GM12878 (cell line): ENCODE measurements at regions not wholly inside any gene's neighbourhood (a gene's known extent, or its start where the extent isn't known, plus 50 kb on each side); places are given as distances from the start of the nearest gene placed in this dataset.

Source experiments
- ATAC-seq: fragments of 200-7000 bp; cut with Tn5 transposase; 3 replicates; pipeline ENCODE4 v1.9.1; 2020; ENCODE audit warnings: mild to moderate bottlenecking, moderate library complexity
- BruUV-seq: library from RNA; stranded (reverse); fragments of 400-500 nt; replicated peaks from 2 replicates; lab custom pipeline; 2021; lab: Mats Ljungman, UMichigan
- CTCF ChIA-PET: fragments of 300-600 bp; sonication (Branson Sonifier 250); formaldehyde crosslinking; extraction: SDS; loops from one replicate; lab custom pipeline; 2021; ENCODE audit warnings: inconsistent platforms; lab: Yijun Ruan, JAX
- POLR2A ChIA-PET: fragments of 350-600 bp; formaldehyde crosslinking; extraction: SDS; loops from one replicate; lab custom pipeline; 2021; ENCODE audit warnings: inconsistent platforms; lab: Charles Lee
- RAD21 ChIA-PET: fragments of 300-600 bp; sonication (Branson Sonifier 250); formaldehyde crosslinking; loops from one replicate; lab custom pipeline; 2023; ENCODE audit warnings: antibody characterized with exemption; ENCODE audit not compliant: unreplicated experiment; lab: Charles Lee
- SMC1A ChIA-PET: fragments of 300-600 bp; sonication (Branson Sonifier 250); formaldehyde crosslinking; loops from one replicate; lab custom pipeline; 2023; ENCODE audit not compliant: unreplicated experiment, uncharacterized antibody; lab: Charles Lee
- DNase-seq: peaks from one replicate; pipeline ENCODE4 v3.0.0-alpha.2; 2011; ENCODE audit warnings: low read depth, low spot score
- FAIRE-seq: peaks from 3 replicates; lab custom pipeline; 2011; peaks lifted over from hg19 to GRCh38; lab: Jason Lieb, UNC
- H2AFZ ChIP-seq: 2 replicates; pipeline ENCODE4 v1.6.0; 2011; ENCODE audit warnings: low read depth, low read length, control low read depth; ENCODE audit not compliant: control insufficient read depth
- H3K27ac ChIP-seq: 2 replicates; pipeline ENCODE4 v1.5.1; 2011; ENCODE audit warnings: control low read depth; ENCODE audit not compliant: control insufficient read depth, insufficient read depth
- H3K27me3 ChIP-seq, 2 experiments: replicated peaks in 1 of 2; 2 replicates each; pipeline versions ENCODE4 v1.6.0 to v1.6.1; 2011; ENCODE audit warnings: low read length in 1 of 2; ENCODE audit not compliant: control insufficient read depth in 2 of 2, insufficient read depth in 2 of 2
- H3K36me3 ChIP-seq, 2 experiments: 2 replicates each; pipeline ENCODE4 v1.5.1; 2011; ENCODE audit warnings: low read length in 1 of 2; ENCODE audit not compliant: control insufficient read depth in 2 of 2, insufficient read depth in 2 of 2
- H3K4me1 ChIP-seq: 2 replicates; pipeline ENCODE4 v1.6.1; 2011; ENCODE audit warnings: mild to moderate bottlenecking, low read length, moderate library complexity, mixed read lengths; ENCODE audit not compliant: control insufficient read depth, insufficient read depth
- H3K4me2 ChIP-seq: 2 replicates; pipeline ENCODE4 v1.6.0; 2011; ENCODE audit warnings: control low read depth; ENCODE audit not compliant: control insufficient read depth, insufficient read depth
- H3K4me3 ChIP-seq: fragments of 200-600 bp; sonication (generic); 2 replicates; pipeline ENCODE4 v1.5.1; 2016
- H3K79me2 ChIP-seq: 2 replicates; pipeline ENCODE4 v1.6.0; 2011; ENCODE audit warnings: low read length; ENCODE audit not compliant: control insufficient read depth, insufficient read depth
- H3K9ac ChIP-seq: 2 replicates; pipeline ENCODE4 v1.8.0; 2011; ENCODE audit warnings: low read length, control low read depth, mixed read lengths; ENCODE audit not compliant: control insufficient read depth, insufficient read depth
- H3K9me3 ChIP-seq: replicated peaks from 3 replicates; pipeline ENCODE4 v1.5.1; 2011; ENCODE audit warnings: mild to moderate bottlenecking, low read length; ENCODE audit not compliant: control insufficient read depth, insufficient read depth
- H4K20me1 ChIP-seq: 2 replicates; pipeline ENCODE4 v1.6.0; 2011; ENCODE audit not compliant: control insufficient read depth, insufficient read depth
- CBFB ChIP-seq: IDR thresholded peaks from 2 replicates; pipeline ENCODE4 v1.6.1; 2016; ENCODE audit warnings: antibody characterized with exemption, low read depth
- NKRF ChIP-seq: fragments of 450-650 bp; conservative IDR thresholded peaks from 2 replicates; pipeline ENCODE4 v1.6.1; 2017; ENCODE audit warnings: mild to moderate bottlenecking, moderate library complexity
- RUNX3 ChIP-seq: IDR thresholded peaks from 2 replicates; pipeline ENCODE4 v1.6.1; 2012; ENCODE audit warnings: low read length, inconsistent platforms
- SREBF2 ChIP-seq: IDR thresholded peaks from 2 replicates; pipeline ENCODE4 v1.6.1; 2012; ENCODE audit warnings: mild to moderate bottlenecking, low read length
- ZNF384 ChIP-seq: IDR thresholded peaks from 2 replicates; pipeline ENCODE4 v1.6.1; 2012; ENCODE audit warnings: low read depth, mild to moderate bottlenecking, low read length, improper control_type of control experiment, borderline replicate concordance
- WGBS: methylation state at CpG from one replicate; pipeline ENCODE4 v1.1.6; 2016; ENCODE audit warnings: low lambda C conversion rate; ENCODE audit not compliant: insufficient replicate concordance, insufficient coverage; ENCODE audit errors: missing lambda C conversion rate; 5-methylcytosine and 5-hydroxymethylcytosine counted together
- in situ Hi-C: fragments of 300-500 bp; cut with MboI; formaldehyde crosslinking; loops from 9 replicates; pipeline ENCODE4 v1.14.3; 2018; ENCODE audit warnings: mixed read lengths
- intact Hi-C: fragments of 100-400 bp; cut with micrococcal nuclease; formaldehyde crosslinking; loops from one replicate; pipeline ENCODE4 v1.14.2; 2022; ENCODE audit not compliant: unreplicated experiment

GRCh38 chrX:147847999-147848398 is 63.7 kb upstream of the FMR1 start:
- BruUV-seq = no TSS peak
- Histone ChIP-seq H4K20me1 (no peaks in the 10 kb centered on the region), H3K9ac (no peak overlapping the region), H3K36me3 (no peaks in the 10 kb centered on the region), H3K27me3 (no peaks in the 10 kb centered on the region), H2AFZ (no peak overlapping the region), H3K4me2 (no peak overlapping the region), H3K27ac (no peak overlapping the region), H3K4me3 (no peak overlapping the region), H3K79me2 (no peaks in the 10 kb centered on the region), H3K9me3 (no peaks in the 10 kb centered on the region), H3K4me1 (no peaks in the 10 kb centered on the region)
- 15% methylated on average over 7 of the region's 7 CpGs for WGBS
- in situ Hi-C loops = no loop called here
- FAIRE-seq (no peak), DNase-seq (no peak), ATAC-seq (no peak)
- RAD21 ChIA-PET = no interaction called here
- CTCF ChIA-PET = interaction anchor here (0.6 kb wide), 1 partner anchor 77 kb away, joined by 3 read pairs; no protein-coding TSS in a partner anchor
- intact Hi-C loops = no loop called here
- SMC1A ChIA-PET = interaction anchor here (1.4 kb wide), 1 partner anchor 12 kb away, joined by 6 read pairs; no protein-coding TSS in a partner anchor
- no peak for TF ChIP-seq CBFB
- no peak for TF ChIP-seq RUNX3
- no peak for TF ChIP-seq SREBF2
- TF ChIP-seq NKRF = no peak
- POLR2A ChIA-PET = no interaction called here

GRCh38 chrX:147848543-147849443 is 62.9 kb upstream of the FMR1 start:
- H3K4me1 ChIP-seq = no peaks in the 10 kb centered on the region
- H3K4me2 ChIP-seq = no peak overlapping the region
- FAIRE-seq = no peak
- RAD21 ChIA-PET = no interaction called here
- H3K9me3 ChIP-seq = no peaks in the 10 kb centered on the region
- H3K79me2 ChIP-seq = no peaks in the 10 kb centered on the region
- BruUV-seq = no TSS peak
- no peaks in the 10 kb centered on the region for H3K27me3 ChIP-seq
- peak; percentile 45; the same call in 1 of the 2 replicates for TF ChIP-seq ZNF384
- no peak for TF ChIP-seq NKRF
- TF ChIP-seq, all 136 proteins: peak for 1
- H3K27ac ChIP-seq = no peak overlapping the region
- intact Hi-C loops (no loop called here), in situ Hi-C loops (no loop called here)
- ChIA-PET SMC1A (no interaction called here), CTCF (no interaction called here), POLR2A (no interaction called here)
- H2AFZ ChIP-seq = no peak overlapping the region
- DNase-seq (no peak), ATAC-seq (no peak)
- no peak overlapping the region for H3K9ac ChIP-seq
- H3K36me3 ChIP-seq = no peaks in the 10 kb centered on the region
- H3K4me3 ChIP-seq = no peak overlapping the region
- WGBS = 23% methylated on average over 2 of the region's 2 CpGs
- no peaks in the 10 kb centered on the region for H4K20me1 ChIP-seq
